Ecto neural progenitor cell (in vitro differentiated cells): ENCODE measurements at regions not wholly inside any gene's neighbourhood (a gene's known extent, or its start where the extent isn't known, plus 50 kb on each side); places are given as distances from the start of the nearest gene placed in this dataset.
"Not testable (repeated sequence)": the region's sequence is repeated elsewhere in the genome, so short reads cannot be mapped to it uniquely, and the experiment has no call there.

ENCODE experiments used
- DNase-seq: peaks from one replicate; pipeline ENCODE4 v3.0.0-alpha.2; 2018; ENCODE audit warnings: low spot score

DNA sequence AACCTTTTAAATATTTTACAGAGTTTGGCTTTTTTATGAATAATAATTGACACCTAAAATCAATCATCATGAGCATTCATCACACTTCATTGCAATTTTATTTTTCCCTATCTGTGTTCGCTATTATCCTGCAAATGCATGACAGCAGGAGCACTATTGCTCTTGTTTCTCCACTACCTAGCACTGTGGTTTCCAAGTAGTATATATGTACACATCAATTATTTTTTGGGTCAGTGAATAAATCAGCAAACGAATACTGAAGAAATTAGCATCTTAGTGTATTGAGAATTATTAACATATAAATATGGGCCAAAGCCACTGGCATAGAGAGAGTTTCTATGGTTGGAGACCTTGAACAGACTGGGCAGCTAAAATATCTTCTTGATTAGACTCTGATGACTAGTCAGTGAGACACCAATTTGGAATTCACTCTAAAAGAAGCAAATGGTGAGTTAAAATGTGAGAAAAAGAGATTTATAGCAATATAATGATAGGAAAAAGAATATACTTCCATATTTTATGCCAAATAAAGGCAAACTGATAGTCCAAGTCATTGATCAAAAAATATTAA lies 731.1 kb upstream of the LUZP2 start:
- no peak for DNase-seq

DNA sequence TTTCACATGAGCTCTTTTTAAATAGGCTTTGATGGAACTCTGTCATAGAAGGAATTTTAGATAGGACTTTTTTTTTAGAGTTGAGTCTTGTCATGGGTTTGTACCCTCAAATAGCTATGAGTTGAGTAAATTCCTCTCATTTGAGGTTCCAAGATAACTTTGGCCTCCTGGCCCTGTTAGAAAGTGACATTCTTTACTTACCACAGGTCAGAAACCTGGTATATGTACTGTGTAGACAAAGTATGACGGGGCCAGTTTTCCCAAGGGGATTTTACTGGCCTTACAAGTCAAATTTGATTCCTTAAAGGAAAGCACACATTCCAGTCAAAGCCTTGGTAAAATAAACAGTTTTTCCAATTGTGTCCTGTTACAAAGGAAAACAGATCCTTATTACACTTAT lies 729.3 kb upstream of the LUZP2 start:
- DNase-seq, result no peak

GRCh38 chr11:23769214-23769613 lies 727.6 kb upstream of the LUZP2 start:
- DNase-seq, result no peak

DNA sequence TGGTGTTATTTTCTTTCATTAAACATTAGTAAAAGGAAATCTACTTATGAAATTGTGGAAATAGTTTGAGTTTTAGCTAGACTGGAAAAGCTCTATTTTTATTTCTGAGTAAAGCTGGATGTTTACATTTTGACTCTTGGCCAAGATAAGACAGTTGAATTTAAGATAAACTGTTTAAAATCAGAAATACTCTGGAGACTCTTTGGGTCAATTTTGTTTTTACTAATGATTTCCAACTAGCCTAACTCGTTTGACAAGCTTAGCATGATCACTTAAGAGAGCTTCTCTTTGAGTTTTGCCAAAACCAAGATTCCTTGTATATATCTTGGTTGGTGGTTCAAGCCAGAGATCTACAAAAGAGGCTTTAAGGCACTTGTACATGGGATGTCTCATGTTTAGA lies 724.8 kb upstream of the LUZP2 start:
- DNase-seq, result no peak

- DNase-seq, result no peak
Measured at GRCh38 chr11:23778971-23779370, 717.9 kb upstream of the LUZP2 start.

GRCh38 chr11:23780231-23780630 lies 716.6 kb upstream of the LUZP2 start:
- DNase-seq, result no peak

- DNase-seq, result no peak
Measured at GRCh38 chr11:23781803-23782560, 714.9 kb upstream of the LUZP2 start.

- not testable (repeated sequence) for DNase-seq
Measured at GRCh38 chr11:23786974-23787373, 709.9 kb upstream of the LUZP2 start.

- DNase-seq, result no peak
Measured at GRCh38 chr11:23789200-23789853, 707.5 kb upstream of the LUZP2 start.

- no peak for DNase-seq
Measured at GRCh38 chr11:23789938-23790371, 706.9 kb upstream of the LUZP2 start.

DNA sequence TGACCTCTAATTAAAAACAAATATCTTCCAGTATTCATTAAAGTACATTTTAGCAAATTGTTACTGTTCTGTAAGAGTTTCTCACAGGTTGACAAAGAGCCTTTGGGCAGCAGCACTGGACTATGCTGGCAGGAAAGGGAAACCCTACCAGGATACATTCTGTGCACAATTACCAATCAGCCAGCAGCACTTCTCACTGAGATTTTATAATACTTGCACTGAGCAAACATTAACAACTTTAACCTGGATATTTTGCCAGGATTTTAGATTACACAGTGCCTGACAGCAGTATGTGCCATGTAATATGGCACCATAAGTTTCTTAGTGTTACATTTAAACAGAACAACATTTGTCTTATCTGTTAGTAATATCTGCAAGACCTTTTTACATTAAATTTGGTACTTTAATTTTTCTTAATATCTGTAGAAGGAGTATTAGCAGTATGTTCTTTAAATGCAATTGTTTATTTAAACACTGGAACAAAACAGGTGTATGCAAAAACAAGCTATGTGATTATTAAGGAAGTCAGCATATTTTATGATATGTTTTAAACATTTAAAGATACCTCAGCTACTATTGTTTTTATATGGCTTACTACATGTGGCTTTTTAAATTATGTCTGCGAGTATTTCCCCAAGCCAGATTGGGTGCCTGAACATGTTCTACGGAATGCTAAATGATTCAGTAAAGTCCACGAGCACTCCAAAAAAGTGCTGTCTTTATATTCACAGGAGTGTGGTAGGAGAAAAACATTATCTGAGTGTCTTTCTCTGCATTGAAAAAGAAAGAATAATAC lies 699.0 kb upstream of the LUZP2 start:
- no peak for DNase-seq

DNA sequence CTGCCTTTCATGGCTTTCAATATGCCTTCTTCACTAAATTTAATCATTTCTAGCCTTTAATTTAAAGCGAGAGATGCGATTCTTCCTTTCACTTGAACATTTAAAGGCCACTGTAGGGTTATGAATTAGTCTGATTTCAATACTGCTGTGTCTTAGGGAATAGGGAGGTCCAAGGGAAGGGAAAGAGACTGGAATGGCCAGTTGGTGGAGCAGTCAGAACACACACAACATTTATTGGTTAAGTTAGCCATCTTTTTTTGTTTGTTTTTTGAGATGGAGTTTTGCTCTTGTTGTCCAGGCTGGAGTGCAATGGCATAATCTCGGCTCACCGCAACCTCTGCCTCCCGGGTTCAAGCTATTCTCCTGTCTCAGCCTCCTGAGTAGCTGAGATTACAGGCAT lies 662.5 kb upstream of the LUZP2 start:
- not testable (repeated sequence) for DNase-seq

- DNase-seq, result no peak
Measured at GRCh38 chr11:23836981-23837380, 659.9 kb upstream of the LUZP2 start.

DNA sequence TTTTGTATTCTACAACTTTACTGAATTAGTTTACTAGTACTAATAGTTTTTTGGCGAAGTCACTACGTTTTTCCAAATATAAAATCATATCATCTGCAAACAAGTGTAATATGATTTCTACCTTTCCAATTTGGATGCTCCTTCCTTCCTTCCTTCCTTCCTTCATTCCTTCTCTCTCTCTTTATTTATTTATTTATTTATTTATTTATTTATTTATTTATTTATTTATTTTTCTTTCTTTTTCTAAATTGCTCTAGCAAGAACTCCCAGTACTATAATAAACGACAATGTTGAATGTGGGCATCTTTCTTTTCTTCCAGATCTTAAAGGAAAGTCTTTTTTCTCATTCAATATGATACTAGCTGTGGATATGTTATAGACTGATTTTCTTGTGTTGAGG lies 656.0 kb upstream of the LUZP2 start:
- no peak for DNase-seq

DNA sequence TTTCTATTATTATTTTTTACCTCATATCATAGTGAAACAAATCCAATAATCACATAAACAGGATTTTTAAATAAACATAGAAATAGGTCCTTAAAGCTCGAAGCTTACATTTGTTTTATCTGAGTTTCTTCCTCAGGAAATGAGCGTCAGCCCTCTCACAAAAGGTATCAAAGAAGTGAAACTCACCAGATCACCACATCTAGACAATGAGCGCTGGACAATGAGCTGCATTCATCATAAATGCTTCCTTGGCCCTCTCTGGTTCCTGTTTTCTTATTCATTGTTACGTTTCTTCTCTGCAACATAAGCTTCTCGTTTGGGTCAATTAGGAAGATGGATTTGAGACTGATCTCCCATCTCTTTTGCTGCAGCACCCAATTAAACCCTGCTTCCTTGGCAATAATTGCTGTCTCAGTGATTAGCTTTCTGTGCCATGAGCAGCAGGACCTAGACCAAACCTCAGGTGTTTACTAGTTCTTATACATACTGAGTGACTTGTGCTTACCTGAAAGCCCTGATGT lies 649.9 kb upstream of the LUZP2 start:
- no peak for DNase-seq

DNA sequence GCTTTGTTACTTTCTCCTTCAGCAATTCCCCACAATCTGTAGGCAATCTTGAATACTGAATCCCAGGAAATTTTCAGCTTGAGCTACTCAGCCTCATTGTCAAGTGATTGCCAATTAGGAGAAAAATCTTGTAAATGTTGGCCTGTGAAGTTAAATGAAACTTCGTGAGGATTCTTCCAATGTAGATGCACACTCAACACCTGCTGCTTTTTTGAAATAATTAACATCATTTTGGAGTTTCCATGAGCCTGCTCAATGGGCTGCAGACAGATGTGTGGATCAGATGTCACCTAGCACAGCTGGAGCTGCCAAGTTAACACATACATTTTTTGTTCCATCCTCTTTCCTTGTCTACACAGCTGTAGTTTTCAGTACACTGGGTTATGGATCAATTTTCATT lies 645.6 kb upstream of the LUZP2 start:
- DNase-seq, result no peak

DNA sequence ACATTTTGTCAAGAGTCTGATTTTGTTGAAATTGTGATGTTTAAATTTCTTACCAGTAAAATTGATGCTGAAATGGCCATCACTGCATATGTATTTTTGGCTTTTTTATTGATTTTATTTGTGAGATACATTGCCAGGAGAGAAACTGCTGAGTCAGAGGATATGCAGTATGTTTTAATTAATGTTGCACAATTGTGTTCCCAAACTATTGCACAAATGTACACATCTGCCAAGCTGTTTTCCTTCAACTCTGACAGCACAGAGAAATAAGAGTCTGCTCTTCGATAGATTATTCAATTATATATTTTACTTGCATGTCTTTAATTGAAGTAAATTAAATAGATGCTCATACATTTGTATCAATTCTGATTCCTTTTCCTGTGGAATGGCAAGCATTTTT lies 640.2 kb upstream of the LUZP2 start:
- DNase-seq, result no peak

DNA sequence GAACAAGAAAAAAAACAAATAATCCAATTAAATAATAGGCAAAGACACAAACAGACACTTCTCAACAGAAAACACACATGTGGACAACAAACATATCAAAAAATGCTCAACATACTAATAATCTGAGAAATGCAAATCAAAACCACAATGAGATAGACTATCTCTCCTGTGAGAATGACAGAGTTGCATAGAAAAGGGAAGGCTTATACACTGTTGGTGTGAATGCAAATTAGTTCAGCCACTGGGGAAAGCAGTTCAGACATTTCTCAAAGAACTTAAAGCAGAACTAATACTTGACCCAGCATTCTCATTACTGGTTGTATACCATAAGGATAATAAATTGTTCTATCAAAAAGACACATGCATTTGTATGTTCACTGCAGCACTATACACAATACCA lies 637.8 kb upstream of the LUZP2 start:
- DNase-seq, result no peak

DNA sequence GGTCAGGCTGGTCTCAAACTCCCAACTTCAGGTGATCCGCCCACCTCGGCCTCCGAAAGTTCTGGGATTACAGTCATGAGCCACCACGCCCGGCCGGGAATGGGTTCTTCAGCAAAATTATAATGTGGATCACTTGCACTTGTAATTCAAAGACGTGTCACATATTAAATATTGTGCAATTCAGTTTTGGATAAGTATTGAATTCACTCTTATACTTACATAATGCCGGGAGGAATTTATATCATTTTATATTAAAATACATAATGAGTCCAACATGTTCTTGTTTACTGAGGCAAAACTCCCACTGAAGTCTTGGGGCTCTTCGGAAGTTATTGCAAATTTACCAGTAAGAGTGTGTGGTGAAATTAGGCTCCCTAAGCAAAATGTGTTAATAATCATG lies 635.2 kb upstream of the LUZP2 start:
- no peak for DNase-seq

- DNase-seq, result no peak
Measured at GRCh38 chr11:23865341-23865975, 631.4 kb upstream of the LUZP2 start.

DNA sequence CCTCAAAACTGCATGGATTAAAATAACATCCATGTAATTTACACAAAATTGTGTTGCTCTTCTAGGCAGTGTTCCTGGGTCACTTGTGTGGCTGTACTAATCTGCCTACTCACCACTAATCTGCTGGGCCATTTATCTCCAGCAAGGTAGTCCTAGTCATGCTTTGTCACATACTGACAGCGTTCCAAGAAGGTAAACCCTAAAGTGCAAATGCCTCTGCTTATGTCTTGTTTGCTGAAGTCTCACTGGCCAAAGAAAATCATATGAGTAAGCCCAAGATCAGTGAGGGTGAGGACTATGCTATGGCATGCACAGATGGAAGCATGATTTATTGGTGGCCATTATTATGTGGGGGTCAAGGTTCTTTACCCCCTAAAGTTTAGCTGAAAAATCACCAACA lies 630.2 kb upstream of the LUZP2 start:
- no peak for DNase-seq

DNA sequence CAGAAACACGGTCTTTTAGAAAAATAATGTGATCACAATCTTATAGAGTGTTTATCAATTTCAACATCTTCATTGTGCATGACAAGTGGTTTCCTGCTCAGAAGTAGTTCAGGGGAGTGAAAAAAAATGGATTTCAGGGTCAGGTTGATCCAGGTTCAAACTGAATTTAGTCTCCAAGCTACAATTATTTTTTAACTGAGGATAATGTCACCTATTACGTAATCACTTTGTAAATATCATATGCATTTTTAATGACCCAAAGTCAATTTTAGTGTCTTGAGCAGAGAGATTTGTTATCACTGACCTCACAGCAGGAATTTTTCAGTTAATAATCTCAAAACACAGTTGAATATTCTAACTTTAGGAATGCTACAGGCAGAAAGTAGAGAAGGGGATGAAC lies 627.2 kb upstream of the LUZP2 start:
- DNase-seq, result no peak
